Mesothelial cell of epicardium (in vitro differentiated cells): ENCODE measurements at regions not wholly inside any gene's neighbourhood (a gene's known extent, or its start where the extent isn't known, plus 50 kb on each side); places are given as distances from the start of the nearest gene placed in this dataset.
"Not testable (repeated sequence)": the region's sequence is repeated elsewhere in the genome, so short reads cannot be mapped to it uniquely, and the experiment has no call there.

Experiments
- DNase-seq, 2 experiments: peaks; one replicate each; pipeline ENCODE4 v3.0.0; 2021; ENCODE audit warnings: low spot score in 2 of 2; ENCODE audit not compliant: unreplicated experiment in 2 of 2
- H3K27ac Mint-ChIP-seq: 2 replicates; pipeline ENCODE4 v1.8.0; 2021; ENCODE audit warnings: mixed read lengths
- H3K27me3 Mint-ChIP-seq: 2 replicates; pipeline ENCODE4 v1.8.0; 2021; ENCODE audit warnings: low read depth, mixed read lengths
- H3K36me3 Mint-ChIP-seq: 2 replicates; pipeline ENCODE4 v1.8.0; 2021; ENCODE audit warnings: mixed read lengths
- H3K4me1 Mint-ChIP-seq: 2 replicates; pipeline ENCODE4 v1.8.0; 2021; ENCODE audit warnings: mixed read lengths
- H3K4me3 Mint-ChIP-seq: 2 replicates; pipeline ENCODE4 v1.8.0; 2021; ENCODE audit warnings: mild to moderate bottlenecking, moderate library complexity, mixed read lengths
- H3K9me3 Mint-ChIP-seq: 2 replicates; pipeline ENCODE4 v1.8.0; 2021; ENCODE audit warnings: mixed read lengths
- CTCF ChIP-seq: fragments of 200-600 bp; sonication (generic); IDR thresholded peaks from one replicate; pipeline ENCODE4 v1.5.0; 2021; ENCODE audit warnings: antibody characterized with exemption; ENCODE audit not compliant: unreplicated experiment

GRCh38 chr4:117135634-117136354, 50.4 kb upstream of the TRAM1L1 start:
- no peaks in the 10 kb centered on the region for H3K27me3 Mint-ChIP-seq
- H3K9me3 Mint-ChIP-seq = peaks cover 38% of the 10 kb centered on the region
- peaks cover 13% of the 10 kb centered on the region for H3K4me1 Mint-ChIP-seq
- no peak overlapping the region for H3K4me3 Mint-ChIP-seq
- H3K36me3 Mint-ChIP-seq = peaks cover 17% of the 10 kb centered on the region
- DNase-seq = no peak
- no peak overlapping the region for H3K27ac Mint-ChIP-seq
- no peak for TF ChIP-seq CTCF

- TF ChIP-seq CTCF = no peak
- Mint-ChIP-seq H3K4me3 (no peak overlapping the region), H3K4me1 (peaks cover 13% of the 10 kb centered on the region), H3K27ac (no peak overlapping the region), H3K27me3 (no peaks in the 10 kb centered on the region), H3K36me3 (peaks cover 17% of the 10 kb centered on the region), H3K9me3 (peaks cover 41% of the 10 kb centered on the region)
- DNase-seq = no peak
Measured at GRCh38 chr4:117137145-117137544, 51.8 kb upstream of the TRAM1L1 start.

DNA sequence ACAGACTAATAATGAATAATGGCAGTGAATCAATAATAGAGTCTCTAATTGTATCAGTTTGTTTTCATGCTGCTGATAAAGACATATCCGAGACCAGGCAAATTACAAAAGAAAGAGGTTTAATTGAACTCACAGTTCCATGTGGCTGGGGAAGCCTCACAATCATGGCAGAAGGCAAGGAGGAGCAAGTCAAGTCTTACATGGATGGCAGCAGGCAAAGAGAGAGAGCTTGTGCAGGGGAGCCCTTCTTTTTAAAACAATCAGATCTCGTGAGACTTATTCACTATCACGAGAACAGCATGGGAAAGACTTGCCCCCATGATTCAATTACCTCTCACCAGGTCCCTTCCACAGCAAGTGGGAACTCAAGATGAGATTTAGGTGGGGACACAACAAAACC, 53.4 kb upstream of the TRAM1L1 start:
- H3K9me3 Mint-ChIP-seq = peaks cover 41% of the 10 kb centered on the region
- H3K27me3 Mint-ChIP-seq, H3K4me3 Mint-ChIP-seq, H3K27ac Mint-ChIP-seq, DNase-seq: not testable (repeated sequence)
- H3K36me3 Mint-ChIP-seq = peaks cover 17% of the 10 kb centered on the region
- peaks cover 13% of the 10 kb centered on the region for H3K4me1 Mint-ChIP-seq

DNA sequence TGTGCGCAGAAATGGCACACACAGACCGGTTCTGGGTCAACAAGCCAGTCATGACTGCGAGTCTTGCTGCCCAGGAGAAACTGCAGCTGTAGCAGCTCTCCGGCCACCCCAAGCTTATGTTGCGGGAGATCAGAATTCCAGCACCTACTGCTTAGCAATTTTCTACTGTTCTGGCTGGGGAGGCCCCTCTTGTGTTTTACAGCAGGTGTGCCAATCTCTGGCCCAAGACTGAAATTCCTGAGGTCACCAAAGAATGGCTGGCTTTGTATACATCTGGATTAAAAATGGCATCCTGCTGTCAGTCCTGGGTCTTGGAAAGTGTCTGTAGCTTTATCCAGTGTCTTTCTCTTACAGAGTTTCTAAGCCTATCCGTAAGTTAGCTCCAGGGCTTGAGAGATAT, 68.9 kb upstream of the TRAM1L1 start:
- Mint-ChIP-seq H3K9me3 (peaks cover 29% of the 10 kb centered on the region), H3K4me3 (no peak overlapping the region), H3K27ac (no peak overlapping the region), H3K4me1 (no peaks in the 10 kb centered on the region), H3K36me3 (peaks cover 5% of the 10 kb centered on the region), H3K27me3 (no peaks in the 10 kb centered on the region)
- no peak for DNase-seq
- no peak for TF ChIP-seq CTCF

DNA sequence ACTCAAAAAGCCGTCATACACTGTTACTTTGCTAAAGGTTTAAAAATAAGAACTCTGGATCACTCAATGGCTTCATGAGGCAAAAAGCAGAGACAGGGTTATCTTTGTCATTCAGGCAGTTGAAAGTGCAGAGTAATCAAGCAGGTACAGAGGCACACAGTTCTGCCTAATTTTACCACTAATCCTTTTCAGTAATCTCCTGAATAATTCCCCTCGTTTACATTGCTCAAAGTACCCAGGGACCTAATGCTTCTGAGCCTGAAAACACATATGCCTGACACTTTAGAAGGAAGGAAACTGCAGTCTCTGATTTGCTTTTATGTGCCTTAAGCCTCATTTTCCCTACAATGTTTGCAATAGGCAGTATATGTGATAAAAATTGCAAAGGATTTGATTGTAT, 71.4 kb upstream of the TRAM1L1 start:
- TF ChIP-seq CTCF = no peak
- no peaks in the 10 kb centered on the region for H3K4me1 Mint-ChIP-seq
- H3K4me3 Mint-ChIP-seq = no peak overlapping the region
- DNase-seq = no peak
- no peaks in the 10 kb centered on the region for H3K27me3 Mint-ChIP-seq
- H3K36me3 Mint-ChIP-seq = no peaks in the 10 kb centered on the region
- peaks cover 5% of the 10 kb centered on the region for H3K9me3 Mint-ChIP-seq
- H3K27ac Mint-ChIP-seq = no peak overlapping the region

DNA sequence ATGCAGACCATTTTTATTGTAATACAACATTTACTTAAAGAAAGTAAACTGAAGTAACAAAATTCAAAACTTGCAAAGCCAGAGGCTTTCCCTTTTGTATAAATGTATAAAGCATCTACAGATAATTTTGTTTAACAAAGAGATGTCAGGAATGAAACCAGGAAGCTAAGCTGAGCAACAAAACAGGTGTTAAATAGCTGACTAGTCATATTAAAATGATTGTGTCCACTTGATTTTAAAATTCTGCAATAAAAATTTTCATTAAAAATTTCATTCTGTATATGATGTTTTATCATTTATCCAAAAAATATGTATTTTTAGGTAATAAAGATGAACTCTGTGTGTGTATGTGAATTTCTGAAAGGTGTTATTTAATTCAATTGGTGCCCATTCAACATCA, 72.0 kb upstream of the TRAM1L1 start:
- no peaks in the 10 kb centered on the region for H3K36me3 Mint-ChIP-seq
- H3K4me1 Mint-ChIP-seq = no peaks in the 10 kb centered on the region
- H3K27me3 Mint-ChIP-seq = no peaks in the 10 kb centered on the region
- H3K4me3 Mint-ChIP-seq = no peak overlapping the region
- DNase-seq = no peak
- H3K9me3 Mint-ChIP-seq = no peaks in the 10 kb centered on the region
- H3K27ac Mint-ChIP-seq = no peak overlapping the region
- no peak for TF ChIP-seq CTCF
